HG02759 (cell line): ENCODE measurements at regions not wholly inside any gene's neighbourhood (a gene's known extent, or its start where the extent isn't known, plus 50 kb on each side); places are given as distances from the start of the nearest gene placed in this dataset.
"Not testable (repeated sequence)": the region's sequence is repeated elsewhere in the genome, so short reads cannot be mapped to it uniquely, and the experiment has no call there.

Experiments
- ATAC-seq: cut with Tn5 transposase; IDR thresholded peaks from one replicate; pipeline ENCODE4 v1.9.1; 2021; ENCODE audit warnings: mild to moderate bottlenecking, moderate library complexity; ENCODE audit not compliant: unreplicated experiment

DNA sequence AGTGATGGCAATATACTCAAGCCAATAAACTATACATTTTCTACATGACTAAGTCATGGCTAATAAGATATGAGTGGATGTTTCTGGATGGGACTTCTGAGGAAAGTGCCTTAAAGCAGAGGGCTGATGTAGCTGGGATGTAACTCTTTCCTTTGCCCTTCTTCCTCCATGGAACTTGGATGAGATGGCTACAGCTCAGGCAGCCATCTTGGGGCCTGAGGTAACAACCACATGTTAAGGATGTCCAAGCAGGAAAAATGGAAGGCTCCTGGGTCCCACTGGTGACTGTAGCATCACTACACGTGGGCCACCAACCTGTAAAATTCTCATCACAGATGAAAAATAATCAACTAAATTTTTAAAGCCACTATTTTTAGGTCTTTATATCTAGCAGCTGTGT lies 54.4 kb upstream of the GRIP1 start:
- no peak for ATAC-seq

DNA sequence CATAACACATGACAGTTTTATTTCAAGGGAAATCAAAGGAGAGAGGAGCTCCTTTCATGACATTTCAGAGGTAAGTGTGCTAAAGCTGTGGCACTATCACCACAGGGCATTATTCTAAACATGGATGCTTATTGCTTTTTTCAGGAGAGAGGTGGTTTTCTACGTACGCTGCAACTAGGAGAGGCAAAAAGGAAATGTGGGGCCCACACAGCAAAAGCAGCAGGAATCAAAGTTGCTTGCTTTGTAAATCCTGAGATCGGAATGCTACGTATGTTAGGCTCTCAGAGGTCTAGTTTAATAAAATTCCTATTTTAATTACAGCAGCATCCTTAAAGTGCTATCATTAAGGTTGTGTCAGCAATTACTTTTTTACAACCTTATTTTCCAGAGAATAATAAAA lies 55.0 kb upstream of the GRIP1 start:
- no peak for ATAC-seq

DNA sequence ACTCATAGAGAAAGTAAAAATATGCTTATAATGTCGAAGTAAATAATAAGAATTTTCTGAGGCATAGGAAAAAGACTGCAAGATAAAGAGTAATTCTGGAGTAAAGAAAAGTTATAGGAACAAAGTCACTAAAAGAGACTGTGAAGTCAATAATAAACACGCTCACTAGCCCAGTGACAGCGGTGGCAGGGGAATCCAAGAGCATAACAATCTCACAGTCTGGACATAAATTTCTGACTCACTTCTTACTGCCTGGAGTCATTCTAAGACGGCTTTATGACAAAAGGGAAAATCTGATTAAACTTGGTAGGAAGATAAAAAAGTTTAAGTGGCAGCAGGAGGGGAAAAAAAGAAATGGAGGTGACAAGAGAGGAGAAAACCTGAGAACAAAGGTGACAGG lies 56.4 kb upstream of the GRIP1 start:
- ATAC-seq, result no peak

GRCh38 chr12:66736931-66737330 lies 58.1 kb upstream of the GRIP1 start:
- no peak for ATAC-seq

GRCh38 chr12:66739266-66739665 lies 60.4 kb upstream of the GRIP1 start:
- ATAC-seq, result no peak

DNA sequence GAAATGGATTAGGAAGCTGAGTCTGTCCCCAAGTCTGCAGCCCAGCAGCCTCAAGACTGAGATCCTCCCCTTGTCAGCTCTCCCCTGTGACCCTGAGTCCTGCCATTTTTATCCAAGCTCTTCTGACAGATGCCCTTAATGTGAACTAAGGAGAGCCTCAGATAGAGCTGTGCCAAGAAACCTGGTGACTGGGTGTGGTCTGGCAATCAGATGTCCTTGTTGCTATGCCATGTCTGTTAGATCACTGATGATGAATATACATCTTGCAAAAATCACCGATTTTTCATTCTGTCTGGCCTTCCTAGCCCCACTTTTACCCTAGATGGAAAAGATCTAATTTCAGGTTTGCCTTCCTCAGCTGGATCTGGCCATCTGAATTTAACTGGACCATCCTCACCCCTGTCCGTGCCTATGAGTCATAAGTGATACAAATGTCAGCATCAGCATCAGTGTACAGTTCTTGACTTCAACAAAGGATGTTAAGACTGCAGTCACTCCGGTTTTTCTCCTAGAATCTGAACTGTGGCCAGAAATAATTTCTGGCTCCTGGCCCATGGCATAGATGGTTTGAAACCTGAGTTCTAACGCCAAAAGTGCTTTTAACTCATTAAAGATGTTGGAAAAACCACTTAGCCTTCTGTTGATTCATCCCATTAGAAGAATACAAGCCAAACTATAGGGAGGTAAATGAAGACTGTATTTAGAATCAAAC lies 61.2 kb upstream of the GRIP1 start:
- no peak for ATAC-seq

DNA sequence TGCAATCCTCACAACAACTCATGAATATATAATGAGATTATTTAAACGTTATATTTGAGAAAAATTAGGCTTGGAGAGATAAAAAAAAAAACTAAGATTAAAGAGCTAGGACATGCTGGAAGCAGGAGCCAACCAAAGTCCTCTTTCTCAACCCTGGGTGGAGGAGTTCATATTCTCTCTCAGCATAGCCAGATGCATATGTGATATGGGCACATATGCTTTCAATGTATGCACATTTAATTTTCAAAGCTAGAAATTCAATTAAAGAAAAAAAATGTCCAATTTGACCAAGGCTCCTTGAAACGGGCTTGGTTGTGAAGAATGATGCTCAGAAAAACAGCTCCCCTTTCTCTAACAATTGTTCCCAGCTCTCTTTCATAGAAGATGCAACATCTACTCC lies 61.9 kb upstream of the GRIP1 start:
- no peak for ATAC-seq

GRCh38 chr12:66741919-66742318 lies 63.0 kb upstream of the GRIP1 start:
- ATAC-seq, result no peak

DNA sequence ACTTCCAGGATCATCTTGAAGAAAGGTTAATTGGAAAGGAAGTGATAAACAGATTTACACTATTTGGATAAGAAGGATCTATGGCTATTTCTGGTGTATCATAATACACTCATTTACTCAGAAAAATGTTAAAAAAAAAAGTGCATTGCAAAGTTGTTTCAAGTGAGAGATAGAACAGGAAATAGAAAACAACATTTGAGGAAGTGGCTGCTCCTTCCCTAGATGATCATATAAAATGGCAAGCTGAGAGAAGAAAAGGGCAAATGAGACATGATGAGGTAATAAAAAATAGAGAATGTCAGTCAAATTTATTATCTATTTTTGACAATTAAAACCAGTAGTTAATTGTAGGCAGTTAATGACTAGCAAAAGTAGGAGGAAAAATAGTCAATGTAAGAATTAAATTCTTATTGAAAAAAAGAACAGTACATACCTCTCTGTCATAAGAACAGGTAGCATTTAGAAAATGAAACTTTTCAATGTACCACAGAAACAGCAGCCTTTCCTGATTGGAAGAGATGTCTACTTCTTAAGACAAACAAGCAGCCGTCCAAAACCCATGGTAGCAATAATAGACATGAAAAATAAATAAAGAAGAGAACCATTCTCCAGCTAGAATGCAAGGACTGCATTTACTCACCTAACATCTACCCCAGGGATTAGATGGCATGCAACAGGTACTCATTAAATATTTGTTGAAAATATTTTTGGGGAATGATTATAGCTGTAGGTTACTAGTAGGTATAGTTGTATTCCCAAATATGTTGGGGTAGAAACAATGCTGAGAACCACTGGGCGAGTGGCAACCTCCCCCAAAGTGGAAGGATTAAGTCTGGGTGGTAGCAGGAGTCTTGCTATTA lies 63.9 kb upstream of the GRIP1 start:
- ATAC-seq, result no peak

DNA sequence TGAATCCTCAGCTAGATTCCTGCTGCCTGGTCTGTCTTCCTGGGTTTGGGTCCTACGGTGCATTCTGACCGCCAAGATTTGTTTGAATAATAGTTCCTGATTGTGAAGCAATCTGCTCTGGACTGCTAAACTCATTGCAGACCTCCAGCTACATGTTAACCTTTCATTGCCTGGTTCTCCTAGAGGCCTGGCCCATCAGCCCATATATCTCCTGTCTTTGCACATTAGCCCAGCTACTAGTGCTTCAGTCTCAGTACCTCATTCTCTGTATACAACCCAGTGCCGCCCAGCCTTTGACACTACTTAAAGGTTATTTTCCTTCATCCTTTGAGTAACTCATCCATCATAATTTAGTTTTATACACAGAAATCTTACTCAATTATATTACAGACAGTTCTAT lies 65.6 kb upstream of the GRIP1 start:
- no peak for ATAC-seq

- no peak for ATAC-seq
Observed at GRCh38 chr12:66744956-66745383, 66.1 kb upstream of the GRIP1 start.

- ATAC-seq, result no peak
Observed at GRCh38 chr12:66746489-66747201, 67.8 kb upstream of the GRIP1 start.

- no peak for ATAC-seq
Observed at GRCh38 chr12:66751432-66752113, 72.7 kb upstream of the GRIP1 start.

DNA sequence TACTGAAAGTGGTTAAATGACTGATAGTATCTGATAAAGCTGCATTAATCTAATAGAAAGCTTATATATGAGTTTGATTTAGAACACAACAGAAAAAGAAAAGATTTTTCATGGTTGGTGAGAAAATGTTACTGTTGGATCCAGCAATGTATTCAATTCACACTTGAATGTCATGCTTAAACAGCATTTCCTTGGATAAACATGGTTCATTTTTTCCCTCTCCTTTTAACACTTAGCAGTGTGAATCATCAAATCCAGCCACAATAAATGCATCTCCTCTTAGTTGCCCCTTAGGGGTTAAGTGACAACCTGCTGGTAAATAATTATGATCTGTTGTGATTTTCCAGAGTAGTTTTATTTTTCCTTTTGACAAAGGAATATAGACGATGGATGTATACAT lies 74.9 kb upstream of the GRIP1 start:
- ATAC-seq, result no peak

DNA sequence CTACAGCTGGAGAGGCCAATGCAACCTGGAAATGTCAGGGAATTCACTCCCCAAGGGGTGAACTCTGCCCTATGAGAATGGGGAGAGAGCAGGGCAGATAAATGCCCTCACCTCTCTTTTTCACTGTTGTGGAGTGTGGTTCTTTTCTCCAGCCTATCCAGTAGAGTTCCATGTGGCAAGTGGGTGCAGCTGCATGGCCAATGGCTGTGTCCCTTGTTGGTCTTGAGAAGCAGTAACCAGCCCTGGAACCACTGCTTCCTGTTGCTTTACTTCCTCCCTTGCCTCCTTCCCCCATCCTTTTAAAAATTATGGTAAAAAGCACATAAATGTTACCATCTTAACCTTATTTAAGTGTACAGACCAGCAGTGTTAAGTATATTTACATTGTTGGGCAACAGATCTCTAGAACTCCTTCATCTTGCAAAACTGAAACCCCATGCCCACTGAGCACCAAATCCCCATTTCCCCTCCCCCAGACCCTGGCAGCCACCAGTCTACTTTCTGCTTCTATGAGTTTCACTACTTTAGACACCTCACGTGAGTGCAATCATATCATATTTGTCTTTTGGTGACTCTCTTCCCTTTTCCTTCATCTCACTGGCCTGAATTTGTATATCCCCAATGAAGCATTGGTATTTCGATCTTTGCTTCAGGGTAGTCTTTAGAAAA lies 77.0 kb upstream of the GRIP1 start:
- ATAC-seq, result no peak

DNA sequence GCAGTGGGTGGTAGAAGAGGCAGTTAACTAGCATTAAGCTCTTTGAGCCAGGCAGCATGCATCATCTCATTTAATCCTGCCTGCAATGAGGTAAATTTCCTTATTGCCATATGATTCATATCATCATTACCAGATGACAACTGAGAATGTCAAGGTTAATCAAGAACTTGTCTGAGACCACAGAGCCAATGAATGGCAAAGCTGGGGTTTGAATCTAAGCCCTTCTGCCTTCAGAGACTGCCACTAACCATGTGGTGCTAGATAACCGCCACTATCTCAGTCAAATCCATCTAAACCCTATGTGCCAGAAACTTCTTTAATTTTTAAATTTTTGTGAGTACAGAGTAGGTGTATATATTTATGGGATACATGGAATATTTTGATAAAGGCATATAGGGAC lies 77.8 kb upstream of the GRIP1 start:
- ATAC-seq, result no peak

GRCh38 chr12:66760122-66760521 lies 81.2 kb upstream of the GRIP1 start:
- not testable (repeated sequence) for ATAC-seq

DNA sequence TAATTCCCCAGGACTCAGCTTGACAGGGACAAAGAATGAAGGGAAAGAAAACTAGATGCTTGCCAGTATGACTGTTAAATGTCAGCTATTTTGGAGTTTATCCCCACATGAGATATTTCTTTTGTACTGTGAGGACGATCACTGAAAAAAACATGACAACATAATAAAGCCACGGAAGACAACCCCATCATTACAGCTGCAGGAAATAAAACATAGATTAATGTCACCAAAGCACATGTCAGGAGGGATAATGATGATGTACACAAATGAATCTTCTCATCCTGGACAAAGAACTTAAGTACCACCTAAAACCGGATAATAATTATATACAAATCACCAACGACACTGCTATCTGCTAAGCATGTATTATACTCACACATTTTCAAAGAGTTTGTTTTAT lies 84.6 kb upstream of the GRIP1 start:
- ATAC-seq, result no peak

DNA sequence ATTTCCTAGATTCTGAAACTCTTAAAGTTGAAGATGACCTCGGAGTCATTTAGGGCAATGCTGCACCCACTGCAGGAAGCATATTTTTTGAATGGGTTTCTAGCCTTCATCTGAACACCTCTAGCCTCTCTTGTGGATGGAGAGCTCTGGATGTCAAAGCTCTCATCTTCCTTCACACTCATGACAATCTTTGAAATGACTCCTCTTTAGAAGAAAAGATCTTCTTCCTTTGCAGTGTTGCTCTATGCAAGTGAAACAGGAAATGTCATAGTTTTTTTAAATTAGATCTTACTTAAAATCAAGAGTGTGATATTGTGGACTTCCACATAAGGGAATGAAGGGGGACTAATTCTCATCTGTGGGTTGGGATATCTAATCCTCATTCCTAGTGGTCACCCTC lies 86.3 kb upstream of the GRIP1 start:
- ATAC-seq, result no peak

DNA sequence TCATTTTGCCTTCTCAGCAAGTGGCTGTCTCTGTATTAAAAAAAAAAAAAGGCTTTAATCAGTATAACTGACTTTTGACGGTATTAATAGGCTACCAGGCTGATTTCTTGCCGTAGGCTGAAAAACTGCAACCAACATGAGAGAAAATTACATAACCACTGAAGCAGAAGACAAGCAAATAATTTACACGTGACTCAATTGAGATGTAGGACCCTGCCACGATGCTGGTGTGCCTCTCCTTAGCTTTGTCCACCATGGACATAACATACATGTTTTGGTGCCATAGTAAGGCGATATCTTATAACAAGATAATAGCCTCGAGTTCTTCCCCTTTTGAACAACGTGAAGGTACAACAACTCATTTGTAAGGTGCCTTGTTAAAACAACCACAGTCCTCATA lies 88.7 kb upstream of the GRIP1 start:
- ATAC-seq, result no peak

GRCh38 chr12:66768293-66768692 lies 89.4 kb upstream of the GRIP1 start:
- ATAC-seq, result no peak
